SU-DHL-6 (cell line): ENCODE measurements at regions not wholly inside any gene's neighbourhood (a gene's known extent, or its start where the extent isn't known, plus 50 kb on each side); places are given as distances from the start of the nearest gene placed in this dataset.

Experiments
- H2AFZ ChIP-seq: fragments of 200-600 bp; sonication (generic); 2 replicates; pipeline ENCODE4 v1.6.1; 2014; ENCODE audit warnings: low read depth, mild to moderate bottlenecking, moderate library complexity, mixed read lengths, antibody characterized with exemption, low read length; ENCODE audit not compliant: severe bottlenecking
- H3F3A ChIP-seq: fragments of 200-600 bp; shearing (Covaris generic); 2 replicates; pipeline ENCODE4 v1.6.0; 2016; ENCODE audit warnings: antibody characterized with exemption, mild to moderate bottlenecking; ENCODE audit not compliant: insufficient read depth
- H3K27ac ChIP-seq: fragments of 200-600 bp; sonication (generic); 2 replicates; pipeline ENCODE4 v1.5.1; 2016; ENCODE audit warnings: low read depth, mild to moderate bottlenecking, low read length, moderate library complexity, mixed read lengths
- H3K27me3 ChIP-seq: fragments of 200-600 bp; sonication (generic), shearing (Covaris generic); 2 replicates; pipeline ENCODE4 v1.6.0; 2014; ENCODE audit warnings: mild to moderate bottlenecking, low read length
- H3K36me3 ChIP-seq: fragments of 200-600 bp; sonication (generic); 2 replicates; pipeline ENCODE4 v1.6.1; 2014; ENCODE audit warnings: mild to moderate bottlenecking, low read length, mixed read lengths
- H3K4me2 ChIP-seq: fragments of 300-600, 200-600 bp; shearing (Covaris generic), sonication (generic); 2 replicates; pipeline ENCODE4 v1.6.0; 2014; ENCODE audit warnings: low read length, low read depth, mild to moderate bottlenecking; ENCODE audit not compliant: poor library complexity, severe bottlenecking
- H3K4me3 ChIP-seq: fragments of 200-600 bp; sonication (generic); 2 replicates; pipeline ENCODE4 v1.5.1; 2014; ENCODE audit warnings: antibody characterized with exemption, low read length, mild to moderate bottlenecking, mixed read lengths; ENCODE audit not compliant: insufficient read depth, poor library complexity, severe bottlenecking
- H3K79me2 ChIP-seq: fragments of 200-600 bp; sonication (generic); 2 replicates; pipeline ENCODE4 v1.6.1; 2014; ENCODE audit warnings: mild to moderate bottlenecking, low read length, moderate library complexity; ENCODE audit not compliant: insufficient read depth
- H3K9ac ChIP-seq: fragments of 200-600 bp; sonication (generic); 2 replicates; pipeline ENCODE4 v1.7.0; 2014; ENCODE audit warnings: mild to moderate bottlenecking, low read length
- H3K9me2 ChIP-seq: fragments of 200-600 bp; sonication (generic); replicated peaks from 2 replicates; pipeline ENCODE4 v1.6.1; 2014; ENCODE audit warnings: low read length; ENCODE audit not compliant: insufficient read depth
- H3K9me3 ChIP-seq: fragments of 200-600 bp; sonication (generic); 2 replicates; pipeline ENCODE4 v1.6.1; 2014; ENCODE audit warnings: low read length, mixed read lengths; ENCODE audit not compliant: insufficient read depth
- H4K20me1 ChIP-seq: fragments of 200-600 bp; sonication (generic); 2 replicates; pipeline ENCODE4 v1.6.1; 2014; ENCODE audit warnings: low read depth, mild to moderate bottlenecking, antibody characterized with exemption, low read length, moderate library complexity, mixed read lengths
- CTCF ChIP-seq: fragments of 200-600 bp; sonication (generic); IDR thresholded peaks from one replicate; pipeline ENCODE4 v1.5.1; 2017; ENCODE audit warnings: antibody characterized with exemption, mild to moderate bottlenecking, low read length, moderate library complexity; ENCODE audit not compliant: insufficient read depth, poor library complexity, severe bottlenecking
- EZH2phosphoT487 ChIP-seq: fragments of 200-600 bp; sonication (generic), shearing (Covaris generic); conservative IDR thresholded peaks from 2 replicates; pipeline ENCODE4 v1.6.1; 2018; ENCODE audit warnings: mild to moderate bottlenecking, antibody characterized with exemption, low read length, moderate library complexity, mixed read lengths

DNA sequence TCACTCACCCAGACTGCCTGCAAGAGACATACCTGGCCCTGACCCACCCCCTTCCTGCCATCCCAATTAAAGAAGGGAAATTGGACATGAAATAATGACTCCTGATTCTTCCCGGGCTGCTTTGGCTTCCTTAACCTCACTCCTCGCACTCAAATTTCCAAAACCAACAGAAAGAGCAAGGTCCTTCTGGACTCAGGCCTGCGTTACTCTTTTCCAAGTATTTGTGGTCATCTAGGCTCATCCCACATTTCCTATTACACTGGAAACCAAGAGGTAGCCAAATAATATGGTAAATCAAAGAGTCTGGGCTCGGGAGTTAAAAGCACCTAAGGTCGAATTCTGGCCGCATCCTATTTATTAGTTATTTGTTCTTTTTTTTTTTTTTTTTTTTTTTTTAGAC lies 359.3 kb downstream of the NPIPA8 start:
- Histone ChIP-seq H3K36me3 (no peaks in the 10 kb centered on the region), H3K9ac (no peak overlapping the region), H3K9me3 (no peaks in the 10 kb centered on the region), H3K4me2 (no peak overlapping the region), H2AFZ (no peak overlapping the region), H3K4me3 (no peak overlapping the region), H3K79me2 (no peaks in the 10 kb centered on the region), H3F3A (no peaks in the 10 kb centered on the region), H3K9me2 (no peaks in the 10 kb centered on the region), H3K27me3 (0 out of 2 replicates have a peak, but pooled peaks cover 5% of the 10 kb centered on the region), H4K20me1 (no peaks in the 10 kb centered on the region), H3K27ac (no peak overlapping the region)
- no peak for TF ChIP-seq EZH2phosphoT487
- TF ChIP-seq CTCF: no peak

- no peaks in the 10 kb centered on the region for H3K79me2 ChIP-seq
- H3K9ac ChIP-seq: no peak overlapping the region
- H3K36me3 ChIP-seq: no peaks in the 10 kb centered on the region
- H3K4me3 ChIP-seq: no peak overlapping the region
- no peak overlapping the region for H3K4me2 ChIP-seq
- TF ChIP-seq EZH2phosphoT487: no peak
- TF ChIP-seq CTCF: no peak
- H4K20me1 ChIP-seq: no peaks in the 10 kb centered on the region
- H3F3A ChIP-seq: no peaks in the 10 kb centered on the region
- H3K27me3 ChIP-seq: no peaks in the 10 kb centered on the region
- no peaks in the 10 kb centered on the region for H3K9me3 ChIP-seq
- H3K27ac ChIP-seq: no peak overlapping the region
- no peak overlapping the region for H2AFZ ChIP-seq
- H3K9me2 ChIP-seq: no peaks in the 10 kb centered on the region
Measured at GRCh38 chr16:17972460-17972943, 364.0 kb downstream of the NPIPA8 start.

DNA sequence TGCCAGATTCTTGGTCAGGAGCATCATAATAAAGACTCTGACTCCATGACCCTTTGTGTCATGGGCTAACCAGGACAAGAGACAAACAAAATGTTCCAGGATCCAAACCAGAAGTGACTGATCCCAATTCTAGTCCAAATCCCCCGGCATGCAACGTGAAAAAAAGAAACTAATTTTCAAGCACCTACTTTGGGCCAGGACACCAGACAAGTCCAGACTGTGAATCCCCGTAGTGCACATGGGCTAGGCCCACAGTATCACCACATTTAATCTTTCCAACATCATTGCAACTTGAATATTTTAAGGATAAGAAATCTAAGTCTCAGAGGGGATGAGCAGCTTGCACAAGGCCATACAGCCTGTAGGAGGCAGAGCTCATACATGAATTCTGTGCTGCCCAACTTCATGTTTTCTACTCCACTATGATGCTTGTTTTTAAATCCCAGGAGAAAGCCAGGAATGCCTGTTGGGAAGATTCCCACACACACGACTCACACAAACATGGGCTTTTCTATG lies 365.7 kb downstream of the NPIPA8 start:
- Histone ChIP-seq H3K79me2 (no peaks in the 10 kb centered on the region), H3K9me3 (no peaks in the 10 kb centered on the region), H3K9me2 (no peaks in the 10 kb centered on the region), H4K20me1 (no peaks in the 10 kb centered on the region), H2AFZ (no peak overlapping the region), H3F3A (no peaks in the 10 kb centered on the region), H3K9ac (no peak overlapping the region), H3K36me3 (no peaks in the 10 kb centered on the region), H3K4me2 (no peak overlapping the region), H3K27ac (no peak overlapping the region), H3K4me3 (no peak overlapping the region), H3K27me3 (no peaks in the 10 kb centered on the region)
- no peak for TF ChIP-seq CTCF
- no peak for TF ChIP-seq EZH2phosphoT487
